ENCODE measurements at regions not wholly inside any gene's neighbourhood (a gene's known extent, or its start where the extent isn't known, plus 50 kb on each side); places are given as distances from the start of the nearest gene placed in this dataset.

- no peaks in the 10 kb centered on the region for H3K36me3 ChIP-seq
- H3K4me1 ChIP-seq = no peaks in the 10 kb centered on the region
- H3K9me3 ChIP-seq = no peaks in the 10 kb centered on the region
- H3K27ac ChIP-seq = no peak overlapping the region
- in situ Hi-C loops (cut with MboI; ENCODE audit: low sequenced_read_pairs in 4 of 4) = no loop called here
- no peak overlapping the region for H3K4me3 ChIP-seq
- no peak for ATAC-seq
- no peak for DNase-seq
- TF ChIP-seq CTCF (IDR thresholded peaks at IDR 0.05 in 4 of 5, conservative IDR thresholded peaks at IDR 0.05 in 1 of 5) = no peak
- TF ChIP-seq POLR2A (IDR thresholded peaks at IDR 0.05) = no peak
- no peaks in the 10 kb centered on the region for H3K27me3 ChIP-seq
- intact Hi-C loops (cut with DNase I; ENCODE audit: low total_unique reads) = no loop called here
These were observed 379.9 kb upstream of the LCORL start for GRCh38 chr4:18401425-18401824.

GRCh38 chr4:18398661-18399060 is 377.1 kb upstream of the LCORL start:
- intact Hi-C loops (cut with DNase I; ENCODE audit: low total_unique reads) (no loop called here), in situ Hi-C loops (cut with MboI; ENCODE audit: low sequenced_read_pairs in 4 of 4) (loop anchor here in 1 of 4 donors (25.0 kb wide), 1 partner anchor 861 kb away; no protein-coding TSS in a partner anchor)
- Histone ChIP-seq H3K4me1 (no peaks in the 10 kb centered on the region), H3K27ac (no peak overlapping the region), H3K9me3 (no peaks in the 10 kb centered on the region), H3K27me3 (no peaks in the 10 kb centered on the region), H3K4me3 (no peak overlapping the region), H3K36me3 (no peaks in the 10 kb centered on the region)
- ATAC-seq (no peak), DNase-seq (no peak)
- no peak for TF ChIP-seq CTCF (IDR thresholded peaks at IDR 0.05 in 4 of 5, conservative IDR thresholded peaks at IDR 0.05 in 1 of 5)
- TF ChIP-seq POLR2A (IDR thresholded peaks at IDR 0.05) = no peak

GRCh38 chr4:18397681-18398390 is 376.3 kb upstream of the LCORL start:
- Histone ChIP-seq H3K4me1 (no peaks in the 10 kb centered on the region), H3K4me3 (no peak overlapping the region), H3K36me3 (no peaks in the 10 kb centered on the region), H3K27me3 (no peaks in the 10 kb centered on the region), H3K9me3 (no peaks in the 10 kb centered on the region), H3K27ac (no peak overlapping the region)
- TF ChIP-seq POLR2A (IDR thresholded peaks at IDR 0.05) = no peak
- TF ChIP-seq CTCF (IDR thresholded peaks at IDR 0.05 in 4 of 5, conservative IDR thresholded peaks at IDR 0.05 in 1 of 5) = no peak
- no peak for DNase-seq
- intact Hi-C loops (cut with DNase I; ENCODE audit: low total_unique reads) = no loop called here
- no peak for ATAC-seq
- in situ Hi-C loops (cut with MboI; ENCODE audit: low sequenced_read_pairs in 4 of 4) = loop anchor here in 1 of 4 donors (25.0 kb wide), 1 partner anchor 861 kb away; no protein-coding TSS in a partner anchor

DNA sequence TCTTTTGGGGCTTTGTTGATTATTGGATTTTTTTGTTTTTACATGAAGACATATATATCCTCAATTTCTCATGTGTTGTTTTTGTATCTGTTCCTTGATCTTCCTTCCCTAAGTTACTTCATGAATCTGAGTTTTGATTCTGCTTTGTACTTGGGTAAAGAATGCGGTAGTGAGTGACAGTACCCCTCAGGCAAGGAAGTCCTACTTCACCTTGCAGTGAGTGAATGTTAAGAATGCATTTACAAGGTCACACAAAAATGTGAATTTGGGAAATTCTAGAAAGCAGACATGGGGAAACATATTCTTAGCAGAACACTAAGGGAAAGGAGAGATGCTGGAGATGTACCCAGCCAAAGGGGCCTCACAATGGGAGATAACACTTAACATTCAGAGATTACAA is 373.1 kb upstream of the LCORL start:
- intact Hi-C loops (cut with DNase I; ENCODE audit: low total_unique reads) = no loop called here
- in situ Hi-C loops (cut with MboI; ENCODE audit: low sequenced_read_pairs in 4 of 4) = loop anchor here in 1 of 4 donors (25.0 kb wide), 1 partner anchor 857 kb away; no protein-coding TSS in a partner anchor
- H3K4me3 ChIP-seq = no peak overlapping the region
- ATAC-seq (no peak), DNase-seq (no peak)
- H3K4me1 ChIP-seq = no peaks in the 10 kb centered on the region
- no peaks in the 10 kb centered on the region for H3K27me3 ChIP-seq
- TF ChIP-seq POLR2A (IDR thresholded peaks at IDR 0.05) = no peak
- no peak for TF ChIP-seq CTCF (IDR thresholded peaks at IDR 0.05 in 4 of 5, conservative IDR thresholded peaks at IDR 0.05 in 1 of 5)
- no peak overlapping the region for H3K27ac ChIP-seq
- no peaks in the 10 kb centered on the region for H3K36me3 ChIP-seq
- no peaks in the 10 kb centered on the region for H3K9me3 ChIP-seq

Data from gastrocnemius medialis (tissue), 4 donors.